ENCODE measurements at regions not wholly inside any gene's neighbourhood (a gene's known extent, or its start where the extent isn't known, plus 50 kb on each side); places are given as distances from the start of the nearest gene placed in this dataset.

- Histone ChIP-seq H4K5ac (ENCODE audit: insufficient read length, low read depth, low read length) (no peak overlapping the region), H3K4me1 (replicated peaks in 1 of 4; ENCODE audit: control insufficient read depth in 3 of 4, insufficient read depth in 4 of 4, low read length in 3 of 4) (no peaks in the 10 kb centered on the region), H3K18ac (ENCODE audit: extremely low read depth, low read length) (no peak overlapping the region), H3K4me2 (ENCODE audit: insufficient read depth in 1 of 2, low read depth in 2 of 2, low read length in 2 of 2) (no peak overlapping the region), H2BK120ac (replicated peaks; ENCODE audit: low read depth, low read length) (no peak overlapping the region), H2BK5ac (ENCODE audit: low read depth, low read length) (no peak overlapping the region), H3K9ac (replicated peaks in 1 of 4; ENCODE audit: extremely low read depth in 1 of 4, low read depth in 3 of 4, low read length in 3 of 4) (no peak overlapping the region), H3K79me2 (ENCODE audit: control insufficient read depth in 1 of 2, insufficient read depth in 2 of 2, low read length in 2 of 2) (no peaks in the 10 kb centered on the region), H3K56ac (replicated peaks; ENCODE audit: insufficient read length, low read depth, low read length) (no peak overlapping the region), H4K8ac (ENCODE audit: extremely low read depth, insufficient read depth, low read length) (no peak overlapping the region), H3K4ac (replicated peaks; ENCODE audit: insufficient read length, low read depth, low read length) (no peak overlapping the region), H4K91ac (replicated peaks; ENCODE audit: insufficient read length, low read length) (no peak overlapping the region), H3K14ac (ENCODE audit: insufficient read length) (no peak overlapping the region), H3K79me1 (ENCODE audit: low read depth, low read length) (no peaks in the 10 kb centered on the region), H2BK12ac (ENCODE audit: low read depth, low read length) (no peak overlapping the region), H3K23ac (ENCODE audit: insufficient read length) (no peak overlapping the region), H3K23me2 (ENCODE audit: low read depth, low read length) (no peaks in the 10 kb centered on the region), H2AFZ (ENCODE audit: low read length) (no peak overlapping the region), H2BK20ac (ENCODE audit: low read length) (no peak overlapping the region), H3K27ac (ENCODE audit: low read depth, low read length) (no peak overlapping the region), H2BK15ac (ENCODE audit: low read length) (no peak overlapping the region), H4K20me1 (replicated peaks in 1 of 2; ENCODE audit: control insufficient read depth in 1 of 2, insufficient read depth in 2 of 2, low read length in 2 of 2) (no peaks in the 10 kb centered on the region), H3K27me3 (replicated peaks in 1 of 4; ENCODE audit: control insufficient read depth in 3 of 4, extremely low read depth in 1 of 4, insufficient read depth in 3 of 4, low read length in 3 of 4) (no peaks in the 10 kb centered on the region), H3K9me3 (ENCODE audit: insufficient read depth in 2 of 2, low read depth in 1 of 2, low read length in 1 of 2) (no peaks in the 10 kb centered on the region), H3K36me3 (ENCODE audit: control insufficient read depth in 2 of 4, insufficient read depth in 4 of 4, low read length in 3 of 4) (no peaks in the 10 kb centered on the region), H2AK5ac (ENCODE audit: low read depth, low read length) (no peak overlapping the region), H3K4me3 (ENCODE audit: extremely low read depth in 1 of 4, insufficient read depth in 2 of 4, low read depth in 3 of 4, low read length in 4 of 4) (no peak overlapping the region)
- DNase-seq (ENCODE audit: low read depth in 1 of 2, low spot score in 2 of 2), result no peak
- 86% methylated on average over 1 of the region's 1 CpG; no CpG with 5 or more reads in 1 of the 2 experiments for WGBS, 2 experiments (ENCODE audit: extremely low coverage in 1 of 2, insufficient coverage in 1 of 2, insufficient read length in 1 of 2, insufficient replicate concordance in 2 of 2, low coverage in 1 of 2, low lambda C conversion rate in 2 of 2, missing lambda C conversion rate in 1 of 2)
- POLR2A ChIA-PET (ENCODE audit: partially characterized antibody), result no interaction called here
- FAIRE-seq, result no peak
- CTCF ChIA-PET (ENCODE audit: partially characterized antibody), result interaction anchor here (0.6 kb wide), 1 partner anchor 329 kb away, joined by 8 read pairs; no protein-coding TSS in a partner anchor
- TF ChIP-seq KDM5A (IDR thresholded peaks at IDR 0.05; ENCODE audit: low read length), result no peak
- TF ChIP-seq ASH2L (IDR thresholded peaks at IDR 0.05; ENCODE audit: low read length), result no peak
- no peak for TF ChIP-seq BCL11A (IDR thresholded peaks at IDR 0.05; ENCODE audit: low read depth in 2 of 2, low read length in 2 of 2)
- TF ChIP-seq CHD1 (IDR thresholded peaks at IDR 0.05; ENCODE audit: low read depth, low read length), result no peak
- TF ChIP-seq BRCA1 (IDR thresholded peaks at IDR 0.05; ENCODE audit: low read depth, low read length), result no peak
- TF ChIP-seq SUZ12 (IDR thresholded peaks at IDR 0.05; ENCODE audit: low read length), result no peak
- TF ChIP-seq HDAC6 (IDR thresholded peaks at IDR 0.05; ENCODE audit: low read depth, low read length), result no peak
- TF ChIP-seq TEAD4 (IDR thresholded peaks at IDR 0.05; ENCODE audit: low read depth, low read length), result no peak
- TF ChIP-seq CHD2 (IDR thresholded peaks at IDR 0.05; ENCODE audit: low read length), result no peak
- no peak for TF ChIP-seq JUND (IDR thresholded peaks at IDR 0.05; ENCODE audit: low read length)
- no peak for TF ChIP-seq ZNF274 (IDR thresholded peaks at IDR 0.05; ENCODE audit: borderline replicate concordance, extremely low read depth, low read length)
- TF ChIP-seq FOSL1 (IDR thresholded peaks at IDR 0.05; ENCODE audit: insufficient read depth, low read depth, low read length), result no peak
These were observed 286.1 kb upstream of the PPP1R2C start for GRCh38 chrX:43064096-43064495.
